Neural progenitor cell (in vitro differentiated cells): ENCODE measurements at regions not wholly inside any gene's neighbourhood (a gene's known extent, or its start where the extent isn't known, plus 50 kb on each side); places are given as distances from the start of the nearest gene placed in this dataset.

Experiments
- EZH2 ChIP-seq: fragments of 200-600 bp; sonication (generic); IDR thresholded peaks from 2 replicates; pipeline ENCODE4 v1.6.1; 2017; ENCODE audit warnings: antibody characterized with exemption, mild to moderate bottlenecking, moderate library complexity
- EZH2phosphoT487 ChIP-seq: fragments of 200-600 bp; sonication (generic); IDR thresholded peaks from 2 replicates; pipeline ENCODE4 v1.6.1; 2017; ENCODE audit warnings: antibody characterized with exemption
- TF ChIP-seq, protein P1 (sequence below): fragments of 200-600 bp; sonication (generic); IDR thresholded peaks from 2 replicates; pipeline ENCODE4 v1.5.1; 2017; ENCODE audit warnings: antibody characterized with exemption, mild to moderate bottlenecking

GRCh38 chr2:150045601-150046000 lies 441.9 kb downstream of the RND3 start:
- TF ChIP-seq, protein P1, sequence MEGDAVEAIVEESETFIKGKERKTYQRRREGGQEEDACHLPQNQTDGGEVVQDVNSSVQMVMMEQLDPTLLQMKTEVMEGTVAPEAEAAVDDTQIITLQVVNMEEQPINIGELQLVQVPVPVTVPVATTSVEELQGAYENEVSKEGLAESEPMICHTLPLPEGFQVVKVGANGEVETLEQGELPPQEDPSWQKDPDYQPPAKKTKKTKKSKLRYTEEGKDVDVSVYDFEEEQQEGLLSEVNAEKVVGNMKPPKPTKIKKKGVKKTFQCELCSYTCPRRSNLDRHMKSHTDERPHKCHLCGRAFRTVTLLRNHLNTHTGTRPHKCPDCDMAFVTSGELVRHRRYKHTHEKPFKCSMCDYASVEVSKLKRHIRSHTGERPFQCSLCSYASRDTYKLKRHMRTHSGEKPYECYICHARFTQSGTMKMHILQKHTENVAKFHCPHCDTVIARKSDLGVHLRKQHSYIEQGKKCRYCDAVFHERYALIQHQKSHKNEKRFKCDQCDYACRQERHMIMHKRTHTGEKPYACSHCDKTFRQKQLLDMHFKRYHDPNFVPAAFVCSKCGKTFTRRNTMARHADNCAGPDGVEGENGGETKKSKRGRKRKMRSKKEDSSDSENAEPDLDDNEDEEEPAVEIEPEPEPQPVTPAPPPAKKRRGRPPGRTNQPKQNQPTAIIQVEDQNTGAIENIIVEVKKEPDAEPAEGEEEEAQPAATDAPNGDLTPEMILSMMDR = no peak
- TF ChIP-seq EZH2 (no peak), EZH2phosphoT487 (no peak)
